HG02588 (cell line): ENCODE measurements at regions not wholly inside any gene's neighbourhood (a gene's known extent, or its start where the extent isn't known, plus 50 kb on each side); places are given as distances from the start of the nearest gene placed in this dataset.

Source experiments
- ATAC-seq: cut with Tn5 transposase; IDR thresholded peaks from one replicate; pipeline ENCODE4 v1.9.1; 2021; ENCODE audit warnings: mild to moderate bottlenecking, moderate library complexity; ENCODE audit not compliant: unreplicated experiment

- ATAC-seq, result no peak
Measured at GRCh38 chr6:101202867-101203374, 190.6 kb upstream of the GRIK2 start.

GRCh38 chr6:101203664-101204063, 189.8 kb upstream of the GRIK2 start:
- no peak for ATAC-seq

GRCh38 chr6:101208152-101208551, 185.4 kb upstream of the GRIK2 start:
- ATAC-seq, result no peak

- no peak for ATAC-seq
Measured at GRCh38 chr6:101212640-101213039, 180.9 kb upstream of the GRIK2 start.

- ATAC-seq, result no peak
Measured at GRCh38 chr6:101222007-101222406, 171.5 kb upstream of the GRIK2 start.

GRCh38 chr6:101224751-101225150, 168.8 kb upstream of the GRIK2 start:
- no peak for ATAC-seq

GRCh38 chr6:101226677-101227135, 166.8 kb upstream of the GRIK2 start:
- ATAC-seq, result no peak

- ATAC-seq, result no peak
Measured at GRCh38 chr6:101230866-101231265, 162.6 kb upstream of the GRIK2 start.

GRCh38 chr6:101231606-101232235, 161.8 kb upstream of the GRIK2 start:
- no peak for ATAC-seq

GRCh38 chr6:101232961-101233360, 160.5 kb upstream of the GRIK2 start:
- ATAC-seq, result no peak

- ATAC-seq, result no peak
Measured at GRCh38 chr6:101236709-101237108, 156.8 kb upstream of the GRIK2 start.

- no peak for ATAC-seq
Measured at GRCh38 chr6:101241442-101241841, 152.1 kb upstream of the GRIK2 start.

GRCh38 chr6:101249470-101249869, 144.0 kb upstream of the GRIK2 start:
- ATAC-seq, result no peak

GRCh38 chr6:101257163-101257562, 136.3 kb upstream of the GRIK2 start:
- ATAC-seq, result no peak

- ATAC-seq, result no peak
Measured at GRCh38 chr6:101259505-101259904, 134.0 kb upstream of the GRIK2 start.

GRCh38 chr6:101263596-101263995, 129.9 kb upstream of the GRIK2 start:
- ATAC-seq, result no peak

GRCh38 chr6:101266063-101266462, 127.4 kb upstream of the GRIK2 start:
- no peak for ATAC-seq

- ATAC-seq, result no peak
Measured at GRCh38 chr6:101268541-101268940, 125.0 kb upstream of the GRIK2 start.

GRCh38 chr6:101275251-101275650, 118.3 kb upstream of the GRIK2 start:
- ATAC-seq, result no peak

GRCh38 chr6:101276066-101276465, 117.4 kb upstream of the GRIK2 start:
- no peak for ATAC-seq

- no peak for ATAC-seq
Measured at GRCh38 chr6:101279410-101279809, 114.1 kb upstream of the GRIK2 start.

- ATAC-seq, result no peak
Measured at GRCh38 chr6:101281266-101281665, 112.2 kb upstream of the GRIK2 start.

- ATAC-seq, result no peak
Measured at GRCh38 chr6:101284131-101284530, 109.4 kb upstream of the GRIK2 start.
